Dedifferentiated amniotic fluid mesenchymal stem cell (primary cell): ENCODE measurements at regions not wholly inside any gene's neighbourhood (a gene's known extent, or its start where the extent isn't known, plus 50 kb on each side); places are given as distances from the start of the nearest gene placed in this dataset.
A peak's percentile ranks its signal among the peaks of the same experiment; 100 is the strongest.

Source experiments
- DNase-seq: peaks from one replicate; pipeline ENCODE4 v3.0.0-alpha.2; 2016; ENCODE audit errors: extremely low spot score

GRCh38 chr13:38519229-38519911, 167.5 kb upstream of the FREM2 start:
- no peak for DNase-seq

- DNase-seq, result no peak
Observed at GRCh38 chr13:38520041-38520440, 166.8 kb upstream of the FREM2 start.

GRCh38 chr13:38527140-38527539, 159.7 kb upstream of the FREM2 start:
- DNase-seq, result no peak

- no peak for DNase-seq
Observed at GRCh38 chr13:38528986-38529385, 157.9 kb upstream of the FREM2 start.

GRCh38 chr13:38530492-38530891, 156.4 kb upstream of the FREM2 start:
- DNase-seq, result peak; percentile 49

GRCh38 chr13:38535261-38535660, 151.6 kb upstream of the FREM2 start:
- DNase-seq, result no peak

- no peak for DNase-seq
Observed at GRCh38 chr13:38537051-38537450, 149.8 kb upstream of the FREM2 start.

GRCh38 chr13:38538422-38538821, 148.5 kb upstream of the FREM2 start:
- no peak for DNase-seq

- no peak for DNase-seq
Observed at GRCh38 chr13:38539632-38540031, 147.2 kb upstream of the FREM2 start.

GRCh38 chr13:38542601-38543000, 144.3 kb upstream of the FREM2 start:
- no peak for DNase-seq

GRCh38 chr13:38543561-38543960, 143.3 kb upstream of the FREM2 start:
- no peak for DNase-seq

GRCh38 chr13:38563739-38564138, 123.1 kb upstream of the FREM2 start:
- no peak for DNase-seq

GRCh38 chr13:38564256-38565150, 122.4 kb upstream of the FREM2 start:
- no peak for DNase-seq

- no peak for DNase-seq
Observed at GRCh38 chr13:38566023-38566422, 120.9 kb upstream of the FREM2 start.

- no peak for DNase-seq
Observed at GRCh38 chr13:38566519-38566918, 120.4 kb upstream of the FREM2 start.

- no peak for DNase-seq
Observed at GRCh38 chr13:38570706-38571105, 116.2 kb upstream of the FREM2 start.

- no peak for DNase-seq
Observed at GRCh38 chr13:38575427-38575826, 111.5 kb upstream of the FREM2 start.

- DNase-seq, result no peak
Observed at GRCh38 chr13:38577048-38577447, 109.8 kb upstream of the FREM2 start.

- peak; percentile 62 for DNase-seq
Observed at GRCh38 chr13:38582133-38582532, 104.7 kb upstream of the FREM2 start.

- no peak for DNase-seq
Observed at GRCh38 chr13:38590230-38590629, 96.6 kb upstream of the FREM2 start.

- no peak for DNase-seq
Observed at GRCh38 chr13:38590796-38591507, 95.9 kb upstream of the FREM2 start.

- DNase-seq, result no peak
Observed at GRCh38 chr13:38602266-38602665, 84.6 kb upstream of the FREM2 start.
